Right lobe of liver (tissue), 6 donors: ENCODE measurements at regions not wholly inside any gene's neighbourhood (a gene's known extent, or its start where the extent isn't known, plus 50 kb on each side); places are given as distances from the start of the nearest gene placed in this dataset.

Experiments
- ATAC-seq, 4 donors: fragments of 200-7000 bp; cut with Tn5 transposase; one replicate each; pipeline ENCODE4 v1.9.1; 2020; ENCODE audit warnings: mild to moderate bottlenecking in 4 of 4, moderate library complexity in 4 of 4
- DNase-seq, 3 donors: peaks; one replicate each; pipeline ENCODE4 v3.0.0-alpha.2; 2020
- H3K27ac ChIP-seq, 3 donors: fragments of 200-600 bp; one replicate each; pipeline ENCODE4 v1.8.0; 2022
- H3K27me3 ChIP-seq, 2 donors: fragments of 200-600 bp; one replicate each; pipeline ENCODE4 v1.8.0; 2022
- H3K36me3 ChIP-seq, 4 donors: fragments of 200-600 bp; sonication (generic) in 1 of 4; one replicate each; pipeline versions ENCODE4 v1.5.1 to v1.8.0; 2017 to 2022; ENCODE audit warnings: control low read depth in 1 of 4
- H3K4me1 ChIP-seq, 4 donors: fragments of 200-600 bp; sonication (generic) in 1 of 4; one replicate each; pipeline versions ENCODE4 v1.5.1 to v1.8.0; 2017 to 2022; ENCODE audit warnings: control low read depth in 1 of 4
- H3K4me3 ChIP-seq, 3 donors: fragments of 200-600 bp; one replicate each; pipeline ENCODE4 v1.8.0; 2022
- H3K9me3 ChIP-seq, 4 donors: fragments of 200-600 bp; sonication (generic) in 1 of 4; one replicate each; pipeline versions ENCODE4 v1.5.1 to v1.8.0; 2017 to 2022; ENCODE audit warnings: control low read depth in 1 of 4
- POLR2A ChIP-seq: fragments of 450-650 bp; IDR thresholded peaks from one replicate; pipeline ENCODE4 v1.6.1; 2017; ENCODE audit warnings: antibody characterized with exemption, mild to moderate bottlenecking
- WGBS: methylation state at CpG from one replicate; pipeline ENCODE4 v1.1.6; 2018; ENCODE audit warnings: low coverage, low lambda C conversion rate; ENCODE audit not compliant: insufficient coverage; ENCODE audit errors: missing lambda C conversion rate; 5-methylcytosine and 5-hydroxymethylcytosine counted together
- intact Hi-C, 2 donors: fragments of 100-400 bp; cut with DNase I; formaldehyde crosslinking; loops; one replicate each; pipeline versions ENCODE4 v1.11.2 to v1.14.1; 2022
- TF ChIP-seq, protein P1 (sequence below), 4 donors: fragments of 200-600 bp in 3 of 4; fragments of 450-650 bp in 1 of 4; IDR thresholded peaks; one replicate each; pipeline versions ENCODE4 v1.5.1 to v1.8.0; 2016 to 2022; ENCODE audit warnings: antibody characterized with exemption in 4 of 4, mild to moderate bottlenecking in 2 of 4
- donor health status: DM: no; HTN: yes; CAD: no.
- donor health status: DM: no; HTN: no; CAD: no.
- donor health status: DM: no; HTN: no; CAD: no.
- donor health status: DM: no; HTN: yes; CAD: no.
- donor health status: DM: no; HTN: yes; CAD: no.

DNA sequence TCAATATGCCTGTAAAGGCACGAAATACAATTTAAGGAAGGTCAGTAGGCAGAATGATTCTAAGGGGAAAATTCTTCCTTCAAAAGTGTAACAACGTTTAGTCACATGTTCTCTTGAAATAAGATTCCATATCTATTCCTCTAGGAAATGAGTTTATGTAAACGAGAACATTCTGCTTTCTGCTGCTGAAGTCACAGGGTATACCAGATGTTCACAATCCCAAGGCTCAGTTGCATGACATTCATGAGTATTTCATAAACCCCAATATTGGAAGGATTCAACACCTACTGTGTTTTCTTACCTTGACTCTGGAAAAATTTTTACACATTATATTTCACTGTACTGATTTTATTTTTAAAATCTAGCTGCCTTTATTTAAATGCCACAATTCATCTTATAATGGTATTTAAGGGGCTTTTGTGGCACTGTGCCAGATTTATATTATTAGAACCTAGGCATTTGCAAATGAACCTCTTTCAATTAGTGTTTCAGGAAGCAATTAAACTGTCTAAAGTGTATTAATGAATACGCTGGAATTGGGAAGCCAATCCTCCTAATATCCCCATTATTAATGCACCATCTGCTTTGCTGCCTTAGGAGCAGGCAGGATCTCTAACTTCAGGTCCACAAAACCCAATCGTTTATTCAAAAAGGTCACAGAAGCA lies 542.6 kb upstream of the KLHL29 start:
- 45% methylated on average over 5 of the region's 5 CpGs for WGBS
- H3K36me3 ChIP-seq, result no peaks in the 10 kb centered on the region
- H3K4me1 ChIP-seq, result no peaks in the 10 kb centered on the region
- TF ChIP-seq, protein P1, sequence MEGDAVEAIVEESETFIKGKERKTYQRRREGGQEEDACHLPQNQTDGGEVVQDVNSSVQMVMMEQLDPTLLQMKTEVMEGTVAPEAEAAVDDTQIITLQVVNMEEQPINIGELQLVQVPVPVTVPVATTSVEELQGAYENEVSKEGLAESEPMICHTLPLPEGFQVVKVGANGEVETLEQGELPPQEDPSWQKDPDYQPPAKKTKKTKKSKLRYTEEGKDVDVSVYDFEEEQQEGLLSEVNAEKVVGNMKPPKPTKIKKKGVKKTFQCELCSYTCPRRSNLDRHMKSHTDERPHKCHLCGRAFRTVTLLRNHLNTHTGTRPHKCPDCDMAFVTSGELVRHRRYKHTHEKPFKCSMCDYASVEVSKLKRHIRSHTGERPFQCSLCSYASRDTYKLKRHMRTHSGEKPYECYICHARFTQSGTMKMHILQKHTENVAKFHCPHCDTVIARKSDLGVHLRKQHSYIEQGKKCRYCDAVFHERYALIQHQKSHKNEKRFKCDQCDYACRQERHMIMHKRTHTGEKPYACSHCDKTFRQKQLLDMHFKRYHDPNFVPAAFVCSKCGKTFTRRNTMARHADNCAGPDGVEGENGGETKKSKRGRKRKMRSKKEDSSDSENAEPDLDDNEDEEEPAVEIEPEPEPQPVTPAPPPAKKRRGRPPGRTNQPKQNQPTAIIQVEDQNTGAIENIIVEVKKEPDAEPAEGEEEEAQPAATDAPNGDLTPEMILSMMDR (IDR thresholded peaks at IDR 0.05), result no peak
- TF ChIP-seq POLR2A, result no peak
- H3K27ac ChIP-seq, result no peak overlapping the region
- intact Hi-C loops, result no loop called here
- H3K9me3 ChIP-seq, result no peaks in the 10 kb centered on the region
- DNase-seq (no peak), ATAC-seq (no peak)
- no peak overlapping the region for H3K4me3 ChIP-seq
- no peaks in the 10 kb centered on the region for H3K27me3 ChIP-seq

DNA sequence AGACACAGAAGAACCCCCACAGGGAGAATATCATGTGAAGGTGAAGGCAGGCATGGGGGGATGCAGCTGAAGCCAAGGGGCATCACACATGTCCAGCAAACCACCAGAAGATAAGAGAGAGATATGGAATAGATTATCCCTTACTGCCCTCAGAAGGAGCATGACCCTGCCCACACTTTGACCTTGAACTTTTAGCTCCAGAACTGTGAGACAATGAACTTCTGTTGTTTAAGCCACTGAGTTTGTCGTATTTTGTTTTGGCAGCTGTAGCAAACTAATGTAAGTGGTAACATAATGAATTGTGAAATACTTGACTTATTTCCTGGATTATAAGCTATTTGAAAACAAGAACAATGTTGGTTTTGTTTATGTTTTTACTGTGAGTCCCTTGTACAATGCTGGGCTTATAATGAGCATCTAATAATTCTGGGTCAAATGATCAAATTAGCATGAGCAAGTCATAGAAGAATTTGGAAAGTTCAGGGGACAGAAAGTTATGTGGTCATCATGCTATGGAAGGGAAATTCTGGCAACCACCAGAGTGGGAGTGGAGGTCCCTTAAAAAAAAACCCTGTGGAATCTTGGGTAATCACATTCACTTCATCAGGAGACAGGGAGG lies 541.0 kb upstream of the KLHL29 start:
- ATAC-seq, result no peak

DNA sequence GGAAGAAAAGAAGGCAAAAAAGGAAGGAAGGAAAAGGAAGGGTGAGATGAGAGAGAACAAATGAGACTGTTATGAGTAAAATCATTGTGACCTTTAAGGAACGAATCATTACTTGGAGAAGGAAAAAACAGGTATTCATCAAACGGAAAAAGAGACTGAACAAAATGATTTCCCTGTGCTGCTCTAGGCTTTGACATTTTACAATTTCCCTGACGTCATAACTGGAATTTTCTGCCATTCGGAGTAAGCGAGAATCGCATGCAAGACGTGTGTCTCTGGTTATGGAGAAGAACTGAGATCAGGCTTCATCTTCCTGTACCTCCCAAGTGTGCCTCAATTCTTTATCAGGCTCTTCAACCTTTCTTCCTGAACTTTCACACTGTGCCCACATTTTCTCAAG lies 534.7 kb upstream of the KLHL29 start:
- H3K36me3 ChIP-seq, result no peaks in the 10 kb centered on the region

More for the DNA sequence above, 541.0 kb upstream of the KLHL29 start:
- Histone ChIP-seq H3K36me3 (no peaks in the 10 kb centered on the region), H3K4me3 (no peak overlapping the region), H3K9me3 (no peaks in the 10 kb centered on the region), H3K27ac (no peak overlapping the region), H3K4me1 (no peaks in the 10 kb centered on the region), H3K27me3 (no peaks in the 10 kb centered on the region)
- TF ChIP-seq, protein P1 (IDR thresholded peaks at IDR 0.05), result no peak
- TF ChIP-seq POLR2A, result no peak
- intact Hi-C loops, result no loop called here
- WGBS, result 10% methylated on average over 1 of the region's 1 CpG
- no peak for DNase-seq

DNA sequence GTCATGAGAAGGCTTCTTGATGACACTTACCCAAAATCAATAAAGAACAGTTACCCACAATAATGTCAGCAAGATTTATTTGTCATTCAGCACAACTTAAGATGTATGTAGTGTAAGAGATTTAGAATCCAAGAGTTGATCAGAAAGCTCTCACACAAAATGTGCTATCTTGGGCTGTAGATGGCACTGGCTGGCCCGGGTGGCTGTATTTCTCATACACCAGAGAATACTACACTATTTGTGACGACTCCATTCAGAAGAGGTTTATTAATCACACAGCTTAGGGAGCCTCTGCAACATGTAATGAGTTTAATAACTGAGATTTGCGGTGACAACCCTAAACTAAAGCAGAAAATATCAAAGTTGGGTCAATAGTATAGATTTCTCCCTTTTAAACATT lies 530.4 kb upstream of the KLHL29 start:
- Histone ChIP-seq H3K4me1 (no peaks in the 10 kb centered on the region), H3K4me3 (no peak overlapping the region), H3K9me3 (no peaks in the 10 kb centered on the region), H3K36me3 (no peaks in the 10 kb centered on the region), H3K27ac (no peak overlapping the region), H3K27me3 (no peaks in the 10 kb centered on the region)
- WGBS, result 48% methylated on average over 3 of the region's 3 CpGs
- no peak for DNase-seq
- no peak for ATAC-seq
- intact Hi-C loops, result no loop called here
- TF ChIP-seq, protein P1 (IDR thresholded peaks at IDR 0.05), result no peak
- no peak for TF ChIP-seq POLR2A

More for the DNA sequence above, 534.7 kb upstream of the KLHL29 start:
- H3K9me3 ChIP-seq, result no peaks in the 10 kb centered on the region
- no peak overlapping the region for H3K27ac ChIP-seq
- H3K27me3 ChIP-seq, result no peaks in the 10 kb centered on the region
- H3K4me1 ChIP-seq, result no peaks in the 10 kb centered on the region
- 83% methylated on average over 7 of the region's 7 CpGs for WGBS
- DNase-seq (no peak), ATAC-seq (no peak)
- TF ChIP-seq, protein P1 (IDR thresholded peaks at IDR 0.05), result no peak
- TF ChIP-seq POLR2A, result no peak
- H3K4me3 ChIP-seq, result no peak overlapping the region
- intact Hi-C loops, result no loop called here
